Lower lobe of right lung (tissue), 2 donors: ENCODE measurements at regions not wholly inside any gene's neighbourhood (a gene's known extent, or its start where the extent isn't known, plus 50 kb on each side); places are given as distances from the start of the nearest gene placed in this dataset.

Experiments
- ATAC-seq, 2 donors: fragments of 200-7000 bp; cut with Tn5 transposase; one replicate each; pipeline ENCODE4 v1.9.1; 2020 to 2022; ENCODE audit warnings: mild to moderate bottlenecking in 2 of 2, moderate library complexity in 2 of 2
- DNase-seq: peaks from one replicate; pipeline ENCODE4 v3.0.0-alpha.2; 2020
- H3K27ac ChIP-seq: fragments of 200-600 bp; one replicate; pipeline ENCODE4 v1.8.0; 2022
- H3K27me3 ChIP-seq: fragments of 200-600 bp; one replicate; pipeline ENCODE4 v1.8.0; 2022; ENCODE audit warnings: low read depth
- H3K36me3 ChIP-seq: fragments of 200-600 bp; one replicate; pipeline ENCODE4 v1.8.0; 2022; ENCODE audit warnings: mild to moderate bottlenecking
- H3K4me1 ChIP-seq: fragments of 200-600 bp; one replicate; pipeline ENCODE4 v1.8.0; 2022
- H3K4me3 ChIP-seq: fragments of 200-600 bp; one replicate; pipeline ENCODE4 v1.8.0; 2022; ENCODE audit warnings: mild to moderate bottlenecking
- H3K9me3 ChIP-seq: fragments of 200-600 bp; one replicate; pipeline ENCODE4 v1.8.0; 2022
- intact Hi-C: fragments of 100-400 bp; cut with DNase I; formaldehyde crosslinking; loops from one replicate; pipeline ENCODE4 v1.11.0; 2022
- TF ChIP-seq, protein P1 (sequence below): fragments of 200-600 bp; IDR thresholded peaks from one replicate; pipeline ENCODE4 v1.8.0; 2022; ENCODE audit warnings: antibody characterized with exemption, mild to moderate bottlenecking
- donor health status: DM: no; HTN: yes; CAD: no; lungs with severe emphysema.

- TF ChIP-seq, protein P1, sequence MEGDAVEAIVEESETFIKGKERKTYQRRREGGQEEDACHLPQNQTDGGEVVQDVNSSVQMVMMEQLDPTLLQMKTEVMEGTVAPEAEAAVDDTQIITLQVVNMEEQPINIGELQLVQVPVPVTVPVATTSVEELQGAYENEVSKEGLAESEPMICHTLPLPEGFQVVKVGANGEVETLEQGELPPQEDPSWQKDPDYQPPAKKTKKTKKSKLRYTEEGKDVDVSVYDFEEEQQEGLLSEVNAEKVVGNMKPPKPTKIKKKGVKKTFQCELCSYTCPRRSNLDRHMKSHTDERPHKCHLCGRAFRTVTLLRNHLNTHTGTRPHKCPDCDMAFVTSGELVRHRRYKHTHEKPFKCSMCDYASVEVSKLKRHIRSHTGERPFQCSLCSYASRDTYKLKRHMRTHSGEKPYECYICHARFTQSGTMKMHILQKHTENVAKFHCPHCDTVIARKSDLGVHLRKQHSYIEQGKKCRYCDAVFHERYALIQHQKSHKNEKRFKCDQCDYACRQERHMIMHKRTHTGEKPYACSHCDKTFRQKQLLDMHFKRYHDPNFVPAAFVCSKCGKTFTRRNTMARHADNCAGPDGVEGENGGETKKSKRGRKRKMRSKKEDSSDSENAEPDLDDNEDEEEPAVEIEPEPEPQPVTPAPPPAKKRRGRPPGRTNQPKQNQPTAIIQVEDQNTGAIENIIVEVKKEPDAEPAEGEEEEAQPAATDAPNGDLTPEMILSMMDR, result no peak
- intact Hi-C loops, result no loop called here
- no peak overlapping the region for H3K27ac ChIP-seq
- DNase-seq (no peak), ATAC-seq (no peak)
- H3K27me3 ChIP-seq, result no peaks in the 10 kb centered on the region
- H3K4me1 ChIP-seq, result no peaks in the 10 kb centered on the region
- H3K36me3 ChIP-seq, result no peaks in the 10 kb centered on the region
- no peak overlapping the region for H3K4me3 ChIP-seq
- H3K9me3 ChIP-seq, result no peaks in the 10 kb centered on the region
These were observed 779.0 kb upstream of the ADGRL4 start for GRCh38 chr1:79785561-79785960.

- TF ChIP-seq, protein P1, result no peak
- H3K36me3 ChIP-seq, result no peaks in the 10 kb centered on the region
- no peak overlapping the region for H3K4me3 ChIP-seq
- no peaks in the 10 kb centered on the region for H3K27me3 ChIP-seq
- H3K9me3 ChIP-seq, result no peaks in the 10 kb centered on the region
- DNase-seq, result no peak
- intact Hi-C loops, result no loop called here
- no peak overlapping the region for H3K27ac ChIP-seq
- no peaks in the 10 kb centered on the region for H3K4me1 ChIP-seq
- no peak for ATAC-seq
These were observed 774.7 kb upstream of the ADGRL4 start for GRCh38 chr1:79781261-79781660.

- intact Hi-C loops, result no loop called here
- Histone ChIP-seq H3K4me1 (no peaks in the 10 kb centered on the region), H3K27me3 (no peaks in the 10 kb centered on the region), H3K27ac (no peak overlapping the region), H3K4me3 (no peak overlapping the region), H3K9me3 (no peaks in the 10 kb centered on the region), H3K36me3 (no peaks in the 10 kb centered on the region)
- ATAC-seq (no peak), DNase-seq (no peak)
- TF ChIP-seq, protein P1, result no peak
These were observed 771.1 kb upstream of the ADGRL4 start for GRCh38 chr1:79777481-79778219.

GRCh38 chr1:79775402-79775801 is 768.9 kb upstream of the ADGRL4 start:
- intact Hi-C loops, result no loop called here
- Histone ChIP-seq H3K4me1 (no peaks in the 10 kb centered on the region), H3K9me3 (no peaks in the 10 kb centered on the region), H3K27ac (no peak overlapping the region), H3K36me3 (no peaks in the 10 kb centered on the region), H3K4me3 (no peak overlapping the region), H3K27me3 (no peaks in the 10 kb centered on the region)
- TF ChIP-seq, protein P1, result no peak
- no peak for DNase-seq
- no peak for ATAC-seq

DNA sequence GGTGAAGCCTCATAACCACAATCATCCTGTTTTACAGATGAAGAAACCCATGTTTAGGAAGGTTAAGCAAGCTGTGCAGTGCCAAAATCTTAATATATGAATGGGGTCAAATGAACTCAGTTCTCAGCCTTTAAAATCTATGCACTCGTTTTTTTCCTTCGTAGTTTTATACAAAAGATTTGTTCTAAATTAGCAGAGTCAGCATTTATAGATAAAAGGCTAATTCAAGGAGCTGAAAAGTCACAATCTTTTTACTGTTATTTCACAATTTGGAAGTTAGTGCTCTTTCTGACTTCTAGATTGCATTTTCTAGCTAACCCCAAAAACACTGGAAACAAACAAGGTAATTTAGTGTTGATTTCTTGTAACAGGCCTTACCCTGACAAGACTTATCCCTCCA is 766.9 kb upstream of the ADGRL4 start:
- H3K4me3 ChIP-seq, result no peak overlapping the region
- ATAC-seq, result no peak
- intact Hi-C loops, result no loop called here
- H3K27ac ChIP-seq, result no peak overlapping the region
- H3K9me3 ChIP-seq, result no peaks in the 10 kb centered on the region
- no peaks in the 10 kb centered on the region for H3K36me3 ChIP-seq
- H3K4me1 ChIP-seq, result no peaks in the 10 kb centered on the region
- H3K27me3 ChIP-seq, result no peaks in the 10 kb centered on the region
- TF ChIP-seq, protein P1, result no peak
- no peak for DNase-seq
